B cell (primary cell): ENCODE measurements at regions not wholly inside any gene's neighbourhood (a gene's known extent, or its start where the extent isn't known, plus 50 kb on each side); places are given as distances from the start of the nearest gene placed in this dataset.

Experiments used
- CTCF ChIP-seq: fragments of 200-600 bp; IDR thresholded peaks from one replicate; pipeline ENCODE4 v1.8.0; 2022; ENCODE audit warnings: antibody characterized with exemption, mild to moderate bottlenecking
- EZH2 ChIP-seq: IDR thresholded peaks from 2 replicates; pipeline ENCODE4 v1.6.1; 2012; ENCODE audit warnings: borderline replicate concordance, low read depth, mild to moderate bottlenecking, moderate library complexity, low read length; ENCODE audit not compliant: insufficient read depth, poor library complexity, severe bottlenecking

GRCh38 chr14:103220134-103220981 is 97.1 kb downstream of the TNFAIP2 start:
- TF ChIP-seq CTCF (no peak), EZH2 (no peak)
